ENCODE measurements at regions not wholly inside any gene's neighbourhood (a gene's known extent, or its start where the extent isn't known, plus 50 kb on each side); places are given as distances from the start of the nearest gene placed in this dataset.

DNA sequence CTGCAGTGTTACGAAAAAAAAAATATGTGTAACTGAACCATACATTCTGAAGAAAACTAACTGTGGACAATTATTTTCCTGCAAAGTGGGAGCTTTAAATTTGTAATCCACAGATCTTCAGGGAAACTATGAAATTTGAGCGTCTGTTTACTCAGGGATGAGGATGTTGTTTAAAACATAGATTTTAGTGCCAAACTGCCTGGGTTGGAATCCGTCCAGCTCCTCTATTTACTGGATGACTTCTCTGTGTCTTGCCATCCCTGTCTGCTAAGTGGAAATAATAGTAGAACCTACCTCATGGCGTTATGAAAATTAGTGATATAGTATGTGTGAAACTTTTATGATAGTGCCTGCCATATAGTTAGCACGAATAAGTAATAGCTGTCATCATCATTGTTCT lies 666.5 kb downstream of the SQOR start:
- no peak overlapping the region for H3K4me3 ChIP-seq (ENCODE audit: low read length)
- TF ChIP-seq, protein P1, sequence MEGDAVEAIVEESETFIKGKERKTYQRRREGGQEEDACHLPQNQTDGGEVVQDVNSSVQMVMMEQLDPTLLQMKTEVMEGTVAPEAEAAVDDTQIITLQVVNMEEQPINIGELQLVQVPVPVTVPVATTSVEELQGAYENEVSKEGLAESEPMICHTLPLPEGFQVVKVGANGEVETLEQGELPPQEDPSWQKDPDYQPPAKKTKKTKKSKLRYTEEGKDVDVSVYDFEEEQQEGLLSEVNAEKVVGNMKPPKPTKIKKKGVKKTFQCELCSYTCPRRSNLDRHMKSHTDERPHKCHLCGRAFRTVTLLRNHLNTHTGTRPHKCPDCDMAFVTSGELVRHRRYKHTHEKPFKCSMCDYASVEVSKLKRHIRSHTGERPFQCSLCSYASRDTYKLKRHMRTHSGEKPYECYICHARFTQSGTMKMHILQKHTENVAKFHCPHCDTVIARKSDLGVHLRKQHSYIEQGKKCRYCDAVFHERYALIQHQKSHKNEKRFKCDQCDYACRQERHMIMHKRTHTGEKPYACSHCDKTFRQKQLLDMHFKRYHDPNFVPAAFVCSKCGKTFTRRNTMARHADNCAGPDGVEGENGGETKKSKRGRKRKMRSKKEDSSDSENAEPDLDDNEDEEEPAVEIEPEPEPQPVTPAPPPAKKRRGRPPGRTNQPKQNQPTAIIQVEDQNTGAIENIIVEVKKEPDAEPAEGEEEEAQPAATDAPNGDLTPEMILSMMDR (conservative IDR thresholded peaks at IDR 0.05; ENCODE audit: low read length) = no peak
- no peak for DNase-seq (ENCODE audit: low read depth)

DNA sequence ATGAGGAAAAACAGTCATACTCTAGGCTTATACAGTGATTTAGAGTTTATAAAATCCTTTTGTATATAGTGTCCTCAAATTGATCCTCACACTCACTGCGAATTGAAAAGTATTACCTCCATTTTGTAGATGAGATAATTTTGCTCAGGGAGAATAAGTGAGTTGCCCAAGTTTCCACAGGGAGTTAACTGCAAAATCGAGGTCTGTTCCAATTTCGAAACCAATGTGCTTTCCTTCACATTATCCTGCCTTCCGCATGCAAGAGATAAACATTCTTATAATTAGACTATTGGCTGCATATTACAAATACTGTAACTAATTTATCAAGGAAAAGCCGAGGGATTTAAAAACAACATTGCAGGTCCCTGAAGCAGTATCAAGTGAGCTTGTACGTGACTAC lies 667.0 kb downstream of the SQOR start:
- H3K4me3 ChIP-seq (ENCODE audit: low read length) = no peak overlapping the region
- TF ChIP-seq, protein P1 (conservative IDR thresholded peaks at IDR 0.05; ENCODE audit: low read length) = no peak
- no peak for DNase-seq (ENCODE audit: low read depth)

DNA sequence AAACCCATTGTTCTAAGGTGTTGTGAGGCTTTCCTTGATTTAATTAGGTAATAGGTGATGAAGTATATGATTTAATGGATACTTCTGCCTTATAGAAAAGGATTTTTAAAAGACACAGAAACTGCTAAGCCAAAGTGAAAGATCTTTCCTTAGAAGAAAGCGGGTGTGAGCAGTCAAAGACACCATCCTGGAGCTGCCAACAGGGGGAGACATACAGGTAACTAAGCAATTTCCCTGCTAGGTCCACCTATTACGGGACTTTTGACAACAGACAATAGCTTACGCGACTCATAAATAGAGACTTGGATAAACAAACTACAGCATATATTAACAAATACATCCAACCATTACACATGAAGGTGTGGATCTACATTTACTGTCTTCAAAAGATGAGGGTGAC lies 669.5 kb downstream of the SQOR start:
- TF ChIP-seq, protein P1 (conservative IDR thresholded peaks at IDR 0.05; ENCODE audit: low read length) = peak; percentile 45
- DNase-seq (ENCODE audit: low read depth) = no peak
- no peak overlapping the region for H3K4me3 ChIP-seq (ENCODE audit: low read length)

DNA sequence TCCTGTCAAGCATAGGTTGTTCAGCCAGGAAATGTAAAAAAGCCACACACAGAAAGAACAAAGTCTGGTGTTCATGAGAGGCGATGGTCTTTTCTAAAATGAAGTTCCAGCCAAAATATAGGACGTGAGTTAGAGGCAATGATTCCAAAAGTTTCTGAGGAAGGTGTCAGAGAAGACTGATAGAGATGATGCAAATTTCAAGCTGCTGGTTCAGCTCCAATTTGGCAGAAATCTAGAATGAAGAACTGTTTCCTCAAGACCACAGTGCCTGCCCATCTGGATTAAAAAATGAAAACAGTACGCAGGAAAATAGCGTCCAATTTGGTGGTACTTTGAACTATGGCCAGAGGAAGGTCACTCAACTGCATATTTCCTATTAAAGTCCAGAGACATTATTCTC lies 672.9 kb downstream of the SQOR start:
- no peak for DNase-seq (ENCODE audit: low read depth)

DNA sequence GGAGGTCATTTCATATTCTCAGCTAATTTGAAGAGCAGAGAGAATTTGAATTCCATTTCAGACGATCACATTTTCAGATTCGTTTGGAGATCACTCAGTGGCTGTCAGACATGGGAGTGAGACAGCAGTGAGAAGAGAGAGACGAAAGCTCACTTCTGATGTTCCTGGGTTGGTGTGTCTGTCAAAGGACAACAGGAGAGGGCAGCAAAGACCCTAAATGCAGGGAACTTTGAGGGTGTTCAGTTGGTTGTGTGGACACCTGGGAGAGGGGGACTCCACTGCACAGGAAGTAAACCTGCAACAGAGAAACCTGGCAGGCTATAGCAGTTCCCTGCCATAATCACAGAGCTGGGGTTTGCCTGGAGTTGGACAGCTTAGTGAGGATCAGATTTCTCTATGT lies 675.1 kb downstream of the SQOR start:
- TF ChIP-seq, protein P1 (conservative IDR thresholded peaks at IDR 0.05; ENCODE audit: low read length) = no peak
- H3K4me3 ChIP-seq (ENCODE audit: low read length) = no peak overlapping the region
- no peak for DNase-seq (ENCODE audit: low read depth)

More for the DNA sequence above, 672.9 kb downstream of the SQOR start:
- no peak overlapping the region for H3K4me3 ChIP-seq (ENCODE audit: low read length)
- TF ChIP-seq, protein P1 (conservative IDR thresholded peaks at IDR 0.05; ENCODE audit: low read length) = no peak

DNA sequence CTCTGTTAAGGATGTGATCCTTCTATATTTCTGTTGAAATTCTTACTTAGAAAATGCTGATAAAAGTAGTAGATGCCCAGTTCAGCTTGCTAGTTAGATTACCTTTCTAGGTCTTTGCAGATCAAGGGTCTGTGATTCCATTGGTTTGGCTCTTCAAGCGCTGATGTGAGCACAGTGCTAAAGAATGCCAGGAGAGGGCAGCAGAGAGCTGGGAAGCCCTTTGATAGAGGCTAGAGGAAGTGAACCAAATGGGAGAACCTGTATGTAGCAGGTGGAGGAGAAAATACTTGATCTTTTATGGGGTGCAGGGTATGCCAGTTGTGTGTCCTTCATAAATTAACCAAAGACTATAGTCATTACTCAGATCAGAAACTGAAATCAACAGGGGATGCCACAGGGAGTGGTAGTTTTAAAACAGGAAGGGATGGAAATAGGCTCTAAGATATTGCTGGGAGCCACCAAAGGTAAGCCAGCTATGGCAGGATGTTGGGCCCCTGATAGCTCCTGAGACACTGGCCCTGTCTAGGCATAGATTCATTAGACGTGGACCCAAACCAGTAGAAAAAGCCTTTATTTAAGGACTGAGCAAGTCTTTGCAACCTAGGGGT lies 677.4 kb downstream of the SQOR start:
- TF ChIP-seq, protein P1 (conservative IDR thresholded peaks at IDR 0.05; ENCODE audit: low read length) = peak; percentile 99
- DNase-seq (ENCODE audit: low read depth) = peak; percentile 54

DNA sequence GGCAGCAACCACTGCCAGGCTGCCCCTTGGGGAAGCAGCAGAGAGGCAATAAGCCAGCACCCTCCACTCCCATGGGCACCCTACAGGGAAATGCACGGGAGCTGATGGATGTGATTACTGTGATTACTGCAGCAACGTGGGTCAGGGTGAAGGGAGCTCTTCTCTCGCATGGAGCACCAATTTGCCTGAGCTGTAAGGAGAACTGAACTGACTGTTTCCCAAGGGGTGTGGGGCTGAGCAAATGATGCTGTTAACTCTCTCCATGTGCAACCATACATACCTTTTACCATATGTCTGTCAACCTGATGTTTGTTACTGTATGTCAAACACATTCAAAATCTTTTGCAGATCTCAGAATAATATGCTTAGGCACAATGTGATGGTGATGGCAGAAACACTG lies 680.6 kb downstream of the SQOR start:
- no peak overlapping the region for H3K4me3 ChIP-seq (ENCODE audit: low read length)
- DNase-seq (ENCODE audit: low read depth) = no peak
- TF ChIP-seq, protein P1 (conservative IDR thresholded peaks at IDR 0.05; ENCODE audit: low read length) = no peak

More for the DNA sequence above, 677.4 kb downstream of the SQOR start:
- no peak overlapping the region for H3K4me3 ChIP-seq (ENCODE audit: low read length)
